Tibial nerve (tissue), 4 donors: ENCODE measurements at regions not wholly inside any gene's neighbourhood (a gene's known extent, or its start where the extent isn't known, plus 50 kb on each side); places are given as distances from the start of the nearest gene placed in this dataset.

Experiments
- EP300 ChIP-seq, 2 donors: sonication (generic); formaldehyde crosslinking; IDR thresholded peaks; one replicate each; pipeline ENCODE4 v1.6.1; 2017; ENCODE audit warnings: antibody characterized with exemption in 2 of 2, mild to moderate bottlenecking in 1 of 2
- POLR2A ChIP-seq, 2 donors: fragments of 450-650 bp; IDR thresholded peaks; one replicate each; pipeline ENCODE4 v1.6.1; 2017; ENCODE audit warnings: antibody characterized with exemption in 2 of 2, mild to moderate bottlenecking in 2 of 2, moderate library complexity in 2 of 2
- TF ChIP-seq, protein P1 (sequence below), 5 experiments: fragments of 200-600 bp in 3 of 5; fragments of 450-650 bp in 2 of 5; sonication (generic) in 3 of 5; IDR thresholded peaks; one replicate each; pipeline ENCODE4 v1.5.1; 2016 to 2019; ENCODE audit warnings: antibody characterized with exemption in 5 of 5, mild to moderate bottlenecking in 3 of 5, moderate library complexity in 2 of 5

DNA sequence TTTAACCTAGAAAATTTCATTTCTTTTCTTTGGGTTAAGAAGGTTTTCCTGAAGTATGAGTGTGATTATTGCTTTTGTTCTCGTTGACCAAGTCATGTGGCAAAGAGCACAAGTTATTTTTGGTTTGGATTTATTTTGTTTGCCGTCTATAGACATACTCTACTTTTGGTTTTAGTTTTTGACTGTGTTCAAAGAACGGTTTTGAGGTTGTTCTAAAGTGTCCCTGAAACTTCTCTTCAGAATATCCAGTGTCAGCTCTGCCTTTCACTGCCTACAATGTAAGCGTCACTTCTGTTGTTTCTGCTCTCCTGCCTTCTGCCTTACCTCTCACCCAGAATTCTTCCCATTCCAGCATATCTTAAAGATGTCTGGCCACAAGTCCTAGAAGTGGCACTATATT is 812.2 kb downstream of the C4orf33 start:
- TF ChIP-seq, protein P1, sequence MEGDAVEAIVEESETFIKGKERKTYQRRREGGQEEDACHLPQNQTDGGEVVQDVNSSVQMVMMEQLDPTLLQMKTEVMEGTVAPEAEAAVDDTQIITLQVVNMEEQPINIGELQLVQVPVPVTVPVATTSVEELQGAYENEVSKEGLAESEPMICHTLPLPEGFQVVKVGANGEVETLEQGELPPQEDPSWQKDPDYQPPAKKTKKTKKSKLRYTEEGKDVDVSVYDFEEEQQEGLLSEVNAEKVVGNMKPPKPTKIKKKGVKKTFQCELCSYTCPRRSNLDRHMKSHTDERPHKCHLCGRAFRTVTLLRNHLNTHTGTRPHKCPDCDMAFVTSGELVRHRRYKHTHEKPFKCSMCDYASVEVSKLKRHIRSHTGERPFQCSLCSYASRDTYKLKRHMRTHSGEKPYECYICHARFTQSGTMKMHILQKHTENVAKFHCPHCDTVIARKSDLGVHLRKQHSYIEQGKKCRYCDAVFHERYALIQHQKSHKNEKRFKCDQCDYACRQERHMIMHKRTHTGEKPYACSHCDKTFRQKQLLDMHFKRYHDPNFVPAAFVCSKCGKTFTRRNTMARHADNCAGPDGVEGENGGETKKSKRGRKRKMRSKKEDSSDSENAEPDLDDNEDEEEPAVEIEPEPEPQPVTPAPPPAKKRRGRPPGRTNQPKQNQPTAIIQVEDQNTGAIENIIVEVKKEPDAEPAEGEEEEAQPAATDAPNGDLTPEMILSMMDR (IDR thresholded peaks at IDR 0.05): no peak
- TF ChIP-seq POLR2A (IDR thresholded peaks at IDR 0.05): no peak
- no peak for TF ChIP-seq EP300 (IDR thresholded peaks at IDR 0.05)
